COLO668 (cell line): ENCODE measurements at regions not wholly inside any gene's neighbourhood (a gene's known extent, or its start where the extent isn't known, plus 50 kb on each side); places are given as distances from the start of the nearest gene placed in this dataset.
A peak's percentile ranks its signal among the peaks of the same experiment; 100 is the strongest.

ENCODE experiments used
- DNase-seq: peaks from one replicate; lab custom pipeline; 2025; ENCODE audit not compliant: unreplicated experiment; lab: John Stamatoyannopoulos, UW

DNA sequence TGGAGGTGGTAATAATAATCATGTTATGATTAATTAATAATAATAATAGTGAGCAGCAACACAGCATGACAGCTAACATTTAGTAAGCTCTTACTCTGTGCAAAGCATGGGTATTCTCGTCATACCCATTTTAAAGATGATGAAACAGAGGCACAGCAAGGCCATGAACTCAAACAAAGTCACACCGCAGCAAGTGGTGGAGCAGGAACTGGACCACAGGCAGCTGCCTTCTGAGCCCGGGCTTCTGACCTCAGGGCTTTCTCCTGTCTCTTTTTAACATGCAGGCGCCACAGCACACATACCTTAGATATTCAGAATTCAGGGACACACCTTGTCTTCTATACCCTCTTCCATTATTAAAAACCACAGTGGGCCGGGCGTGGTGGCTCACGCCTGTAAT, 50.7 kb upstream of the SPATA12 start:
- DNase-seq = no peak

DNA sequence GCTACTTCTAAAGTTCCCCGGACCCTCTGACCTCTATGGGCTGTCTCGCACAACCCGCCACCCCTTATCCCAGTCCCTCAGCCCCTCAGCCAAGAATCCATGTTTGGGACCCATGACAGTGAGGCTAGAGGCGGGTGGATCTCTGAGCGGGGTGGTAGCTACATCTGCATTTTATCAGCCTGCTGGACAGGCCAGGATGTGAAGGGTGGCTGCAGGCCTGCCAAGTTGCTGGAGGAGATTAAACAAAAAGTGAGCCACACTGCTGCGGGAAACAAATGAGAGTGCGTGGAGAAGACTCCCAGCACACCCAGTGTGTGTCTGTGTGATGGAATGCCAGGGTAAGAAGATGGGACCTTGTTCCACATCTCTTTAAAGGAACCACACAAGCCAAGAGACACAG, 51.1 kb upstream of the SPATA12 start:
- no peak for DNase-seq

DNA sequence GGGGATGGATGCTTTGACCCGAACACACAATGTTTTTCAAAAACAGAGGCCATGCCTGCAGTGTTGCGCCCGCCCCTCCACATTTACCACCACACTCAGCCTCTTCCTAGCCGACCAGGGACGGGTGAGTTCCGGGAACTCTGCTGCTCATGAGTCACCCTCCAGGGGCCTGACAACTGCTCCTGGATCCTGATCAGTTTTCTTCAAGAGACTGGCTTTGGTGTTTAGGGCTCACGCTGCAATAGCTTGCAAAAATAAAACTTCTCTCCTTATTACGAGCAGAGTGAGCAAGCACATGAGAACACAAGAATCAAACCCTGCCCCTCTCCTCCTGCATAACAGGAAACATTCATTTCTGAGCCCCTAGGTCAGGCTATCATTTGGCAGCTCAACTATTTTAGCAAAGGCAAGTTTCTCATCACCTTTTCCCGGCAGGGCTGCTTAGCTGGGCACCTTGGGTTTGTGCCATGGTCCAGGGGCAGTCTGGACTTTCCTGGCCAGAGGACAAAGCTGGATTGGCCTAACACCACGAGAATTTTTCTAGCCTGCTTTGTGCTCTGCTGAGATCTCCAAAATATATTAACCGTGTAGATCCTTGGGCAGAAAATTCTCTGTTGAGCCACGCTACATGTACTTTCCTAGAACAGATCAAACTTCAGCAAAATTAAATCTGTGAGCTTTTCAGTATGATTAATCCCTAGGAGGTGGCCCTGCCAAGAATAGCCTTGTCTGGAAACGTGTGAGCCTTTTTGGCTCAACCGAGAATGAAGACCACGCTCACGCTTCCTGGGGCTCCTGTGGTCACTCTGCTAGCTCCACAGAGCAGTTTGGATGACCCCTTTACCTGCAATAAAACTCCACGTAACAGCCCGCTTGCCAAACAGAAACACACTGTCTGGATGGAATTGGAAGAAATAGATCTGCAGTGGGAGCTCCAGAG, 52.7 kb upstream of the SPATA12 start:
- no peak for DNase-seq

DNA sequence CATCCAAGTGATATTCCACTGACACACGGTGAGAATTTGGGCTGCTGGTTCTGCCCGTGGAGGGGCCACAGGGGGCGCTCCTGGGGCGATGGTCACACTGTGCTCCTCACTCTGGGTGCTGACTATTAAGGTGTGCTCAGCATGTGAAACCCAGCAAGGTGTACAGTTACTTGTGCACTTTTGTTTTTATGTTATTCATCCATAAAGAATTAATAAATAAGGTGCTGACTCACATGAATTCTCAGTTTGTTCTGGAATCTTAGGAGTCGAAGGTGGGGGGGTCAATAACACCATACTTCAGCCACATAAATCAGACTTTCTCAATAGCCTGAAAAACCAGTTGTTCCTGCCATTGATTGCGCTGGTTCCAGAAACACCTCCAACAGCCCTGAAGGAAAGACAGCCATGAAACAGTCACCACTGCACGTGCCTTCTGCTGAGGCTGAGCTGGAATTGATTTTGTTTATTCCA, 53.5 kb upstream of the SPATA12 start:
- DNase-seq = peak; percentile 24

DNA sequence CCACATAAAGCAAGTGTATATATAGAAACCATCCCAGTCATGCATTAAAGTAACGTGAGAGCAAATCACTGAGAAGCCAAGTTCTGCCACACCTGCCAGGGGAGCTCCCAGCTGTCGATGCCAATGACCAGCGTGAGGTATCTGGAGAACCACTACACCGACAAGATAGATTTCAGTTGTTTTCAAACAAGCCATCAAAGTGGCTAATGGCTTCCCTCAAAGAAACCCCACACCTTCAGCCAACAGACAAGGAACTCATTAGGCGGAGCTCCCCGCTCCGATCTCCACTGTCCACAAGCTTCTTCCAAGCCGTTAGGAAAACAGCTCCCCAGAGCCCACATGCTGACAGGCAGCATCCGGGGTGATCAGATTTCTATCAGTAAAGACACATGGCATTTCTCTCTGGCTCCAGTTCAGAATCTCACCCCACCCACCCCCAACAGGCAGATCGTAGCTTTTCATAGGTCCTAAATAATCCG, 54.2 kb upstream of the SPATA12 start:
- DNase-seq = peak; percentile 72

DNA sequence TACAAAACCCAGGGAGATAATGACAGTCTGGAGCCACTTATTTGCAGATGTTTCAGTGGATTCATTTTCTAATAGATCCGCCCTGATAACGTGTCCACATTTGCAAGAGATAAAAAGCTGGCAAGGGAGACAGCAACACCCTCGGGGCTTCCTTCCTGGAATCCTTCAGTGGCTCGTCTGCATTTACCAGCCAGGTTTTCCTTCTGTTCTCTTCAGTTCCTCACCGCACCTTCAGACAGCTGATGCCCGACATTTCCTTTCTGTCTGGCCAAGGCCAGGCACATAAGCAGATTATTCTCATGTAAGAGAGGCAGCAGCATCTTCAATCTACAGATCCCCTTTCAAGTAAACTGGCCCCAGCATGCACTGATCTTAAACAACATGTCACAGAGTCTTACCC, 56.2 kb upstream of the SPATA12 start:
- no peak for DNase-seq

DNA sequence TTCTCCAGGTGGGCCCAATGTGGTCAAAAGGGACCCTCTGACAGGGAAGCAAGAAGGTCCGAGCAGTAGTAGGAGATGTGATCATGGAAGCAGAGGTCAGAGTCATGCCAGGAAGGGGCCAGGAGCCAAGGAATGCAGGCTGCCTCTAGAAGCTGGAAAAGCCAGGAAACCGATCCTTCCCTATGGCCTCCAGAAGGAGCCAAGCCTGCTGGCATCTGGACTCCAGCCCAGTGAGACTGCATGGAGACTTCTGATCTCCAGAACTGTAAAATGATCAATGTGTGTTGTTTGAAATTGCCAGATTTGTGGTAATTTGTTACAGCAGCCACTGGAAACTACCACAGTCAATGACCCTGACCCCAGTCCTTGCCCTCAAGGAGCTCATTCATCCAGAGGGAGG, 56.8 kb upstream of the SPATA12 start:
- no peak for DNase-seq

DNA sequence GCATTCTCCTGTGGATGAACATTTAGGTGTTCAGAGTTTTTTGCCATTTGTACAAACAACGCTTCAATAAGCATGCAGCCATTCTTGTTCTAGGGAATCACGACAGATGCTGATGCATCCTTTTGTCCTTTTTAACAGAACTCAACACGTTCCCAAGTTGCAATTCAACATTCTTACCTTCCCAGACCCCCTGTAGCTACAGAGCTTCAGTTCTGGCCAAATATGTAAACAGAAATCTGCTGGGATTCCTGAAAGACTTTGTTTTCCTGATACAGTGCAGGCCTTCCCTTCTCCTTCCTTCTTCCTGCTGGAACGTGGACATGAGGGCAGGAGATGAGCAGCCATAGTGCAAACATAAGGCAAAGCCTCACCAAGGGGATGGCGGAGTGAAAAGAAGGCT, 59.1 kb upstream of the SPATA12 start:
- no peak for DNase-seq

DNA sequence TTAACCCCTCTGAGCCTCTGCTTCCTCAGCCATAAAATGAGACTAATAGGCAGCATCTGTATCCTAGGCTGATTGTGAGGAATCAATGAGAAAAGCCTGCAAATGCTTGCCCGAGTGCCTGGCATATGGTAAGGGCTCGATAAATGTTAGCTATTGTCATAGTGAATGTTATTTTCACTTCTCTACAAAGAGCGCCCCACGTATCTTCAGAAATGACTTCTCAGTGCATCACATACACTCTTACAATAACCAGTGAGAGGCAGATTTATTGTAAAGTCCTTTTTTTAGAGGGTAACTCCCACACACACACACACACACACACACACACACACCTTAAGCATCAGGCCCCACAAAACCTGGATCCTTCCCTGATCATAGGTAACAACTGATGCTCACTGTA, 60.5 kb upstream of the SPATA12 start:
- DNase-seq = no peak

DNA sequence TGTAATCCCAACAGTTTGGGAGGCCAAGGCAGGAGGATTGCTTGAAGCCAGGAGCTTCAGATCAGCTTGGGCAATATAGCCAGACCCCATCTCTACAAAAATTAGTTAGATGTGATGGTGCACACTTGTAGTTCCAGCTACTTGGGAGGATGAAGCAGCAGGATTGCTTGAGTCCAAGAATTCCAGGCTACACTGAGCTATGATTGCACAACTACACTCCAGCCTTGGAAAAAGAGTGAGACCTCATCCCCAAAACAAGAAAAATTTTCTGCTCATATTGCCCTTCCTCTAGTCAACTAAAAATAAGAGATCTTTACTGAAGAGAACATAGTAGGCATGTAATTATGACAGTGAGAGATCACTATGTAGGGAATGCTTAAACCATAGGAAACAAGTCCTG, 60.9 kb upstream of the SPATA12 start:
- DNase-seq = no peak

DNA sequence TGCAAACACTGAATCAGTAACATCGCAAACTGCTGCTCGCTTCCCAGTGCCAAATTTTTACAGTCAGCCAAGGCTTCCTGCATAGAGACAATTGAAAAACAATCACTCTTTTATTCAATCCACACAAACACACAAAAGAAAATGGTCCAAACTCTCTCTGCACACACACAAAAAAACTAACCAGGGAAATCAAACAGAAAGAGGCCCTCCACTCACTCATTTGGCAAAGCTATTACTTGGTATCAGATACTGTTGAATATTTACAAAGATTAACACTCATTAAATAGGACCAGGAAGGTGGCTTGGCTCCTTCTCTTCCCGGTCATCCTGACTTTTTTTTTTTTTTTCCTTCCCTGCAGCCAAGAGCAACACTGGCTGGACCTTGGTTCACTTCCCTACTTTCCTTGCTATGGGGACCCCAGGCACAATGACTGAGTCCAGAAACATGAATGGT, 62.4 kb upstream of the SPATA12 start:
- DNase-seq = no peak

DNA sequence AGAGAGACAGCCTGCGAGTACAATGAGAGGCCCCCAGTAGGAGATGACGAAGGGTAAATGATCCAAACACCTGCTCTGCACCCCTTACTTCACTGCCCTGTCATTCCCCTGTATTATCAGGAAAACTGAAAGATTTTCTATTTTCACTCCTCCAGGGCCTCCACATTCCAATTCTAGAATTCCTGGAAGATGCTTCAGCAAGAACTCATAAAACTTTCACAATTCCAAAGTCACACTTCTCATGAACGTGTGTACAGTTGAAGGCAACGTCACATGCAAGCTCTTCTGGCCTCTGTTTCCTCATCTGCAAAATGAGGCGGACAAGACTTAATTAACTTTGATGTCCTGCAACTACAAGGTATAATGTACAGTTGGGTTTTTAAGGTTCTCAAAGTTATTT, 62.8 kb upstream of the SPATA12 start:
- no peak for DNase-seq

DNA sequence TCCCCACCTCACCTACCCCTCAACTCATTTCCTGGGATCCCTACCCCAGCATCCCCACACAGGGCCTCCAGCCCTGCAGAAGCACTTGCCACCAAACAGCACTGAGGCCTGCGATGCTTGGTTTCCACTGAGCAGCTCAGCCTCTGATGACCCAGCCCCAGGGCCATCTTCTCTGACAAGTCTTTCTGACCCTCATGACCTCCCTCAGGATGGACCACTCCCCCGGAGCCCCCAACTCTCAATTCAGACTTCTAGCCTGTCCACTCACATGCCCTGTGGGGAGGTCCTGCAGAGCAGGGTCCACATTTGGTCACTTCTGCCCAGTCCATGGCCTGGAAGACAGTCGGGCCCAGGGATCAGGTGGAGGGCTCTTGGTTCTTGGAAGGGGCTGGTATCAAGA, 63.4 kb upstream of the SPATA12 start:
- no peak for DNase-seq

DNA sequence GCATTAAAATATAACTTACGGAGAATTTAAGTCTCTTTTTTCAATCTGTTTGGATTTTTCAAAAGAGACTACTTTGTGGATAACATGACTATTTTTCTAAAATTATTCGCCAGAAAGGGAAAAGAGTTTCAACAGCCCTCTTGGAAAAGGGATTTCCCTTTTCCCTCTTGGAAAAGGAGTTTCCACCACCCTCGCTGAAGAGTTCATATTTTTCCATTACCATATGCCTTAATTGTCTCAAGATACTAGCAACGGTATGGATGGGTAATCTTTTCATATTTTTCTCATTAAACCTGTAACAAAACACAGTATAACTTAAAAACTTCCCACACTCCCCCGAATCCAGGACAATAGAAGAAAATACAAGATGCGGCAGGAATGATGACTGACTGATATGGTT, 66.1 kb upstream of the SPATA12 start:
- DNase-seq = no peak

DNA sequence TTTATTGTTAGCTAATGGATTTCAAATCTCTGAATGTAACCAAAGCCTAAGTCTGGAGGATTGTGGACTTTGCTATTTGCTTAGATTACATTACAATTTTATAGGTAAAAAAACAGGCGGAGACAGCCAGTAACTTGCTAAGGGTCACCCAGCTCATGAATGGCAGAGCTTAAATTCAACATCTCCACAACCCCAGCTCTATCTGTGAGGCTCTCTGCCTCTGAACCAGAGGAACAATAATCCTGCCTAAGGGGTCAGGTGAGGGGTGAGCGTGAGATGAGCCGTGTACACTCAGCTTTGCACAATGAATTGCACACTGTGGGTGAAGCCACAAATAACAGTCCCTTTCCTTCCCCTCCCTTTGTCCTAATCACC, 69.8 kb upstream of the SPATA12 start:
- no peak for DNase-seq

DNA sequence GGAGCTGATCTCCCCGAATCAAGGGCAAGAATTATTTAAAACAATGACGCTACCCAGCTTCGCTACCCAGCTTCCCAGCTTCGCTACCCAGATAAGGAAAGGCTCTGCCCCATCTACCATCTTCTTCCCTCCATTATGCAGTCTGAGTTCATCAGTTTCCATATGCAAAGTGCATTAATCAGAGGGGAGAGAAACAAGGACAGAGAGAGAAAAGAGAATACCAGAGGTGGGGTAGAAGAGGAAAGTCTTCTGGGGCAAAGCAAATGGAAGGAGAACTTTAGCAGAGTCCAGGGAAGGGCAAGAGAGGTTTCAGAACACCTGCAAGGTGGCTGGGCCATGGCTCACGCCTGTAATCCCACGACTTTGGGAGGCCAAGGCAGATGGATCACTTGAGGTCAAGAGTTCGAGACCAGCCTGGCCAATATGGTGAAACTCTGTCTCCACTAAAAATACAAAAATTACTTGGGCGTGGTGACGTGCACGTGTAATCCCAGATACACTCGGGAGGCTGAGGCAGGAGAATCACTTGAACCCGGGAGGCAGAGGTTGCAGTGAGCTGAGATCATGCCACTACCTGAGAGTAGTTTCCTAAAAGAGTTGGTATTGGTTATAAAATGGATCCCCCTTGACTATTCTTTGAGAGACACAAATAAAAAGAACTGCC, 70.4 kb upstream of the SPATA12 start:
- no peak for DNase-seq

DNA sequence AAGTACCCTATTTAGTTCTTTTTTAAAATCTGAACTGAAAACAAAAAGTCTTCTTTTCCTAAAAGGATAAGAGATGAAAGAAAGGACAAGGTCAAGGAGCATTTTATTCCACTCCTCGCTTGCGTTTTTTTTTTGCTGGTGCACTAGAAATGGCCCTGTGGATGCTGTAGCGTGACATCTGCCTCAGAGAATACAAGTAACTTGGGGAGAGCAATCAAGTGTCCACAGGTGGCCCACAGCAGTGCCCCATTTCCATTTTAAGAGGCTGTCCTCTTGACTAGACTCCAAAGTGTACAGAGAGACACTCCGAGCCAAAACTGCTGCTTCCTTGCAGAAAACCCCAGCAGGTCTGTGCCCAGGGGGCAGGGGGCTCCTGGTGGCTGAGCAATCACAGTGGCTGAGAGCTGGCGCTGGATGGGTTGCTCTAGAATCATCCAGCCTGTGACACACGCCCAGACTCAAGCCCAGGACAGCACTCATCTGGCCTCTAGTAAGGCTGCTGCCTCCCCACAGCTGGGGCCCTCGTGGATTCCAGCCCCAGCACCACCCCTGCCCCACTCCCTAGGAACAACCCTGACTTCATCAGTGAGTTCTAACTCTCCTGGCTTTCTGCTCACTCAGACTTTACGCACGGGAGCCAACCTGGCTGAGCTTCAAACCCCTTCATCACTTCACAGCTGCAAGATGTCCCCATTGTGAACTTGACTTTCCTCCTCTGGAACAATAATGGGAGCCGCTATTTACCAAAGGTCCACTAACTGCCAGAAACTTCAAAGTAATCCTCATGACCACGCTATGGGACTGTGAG, 71.1 kb upstream of the SPATA12 start:
- DNase-seq = no peak

DNA sequence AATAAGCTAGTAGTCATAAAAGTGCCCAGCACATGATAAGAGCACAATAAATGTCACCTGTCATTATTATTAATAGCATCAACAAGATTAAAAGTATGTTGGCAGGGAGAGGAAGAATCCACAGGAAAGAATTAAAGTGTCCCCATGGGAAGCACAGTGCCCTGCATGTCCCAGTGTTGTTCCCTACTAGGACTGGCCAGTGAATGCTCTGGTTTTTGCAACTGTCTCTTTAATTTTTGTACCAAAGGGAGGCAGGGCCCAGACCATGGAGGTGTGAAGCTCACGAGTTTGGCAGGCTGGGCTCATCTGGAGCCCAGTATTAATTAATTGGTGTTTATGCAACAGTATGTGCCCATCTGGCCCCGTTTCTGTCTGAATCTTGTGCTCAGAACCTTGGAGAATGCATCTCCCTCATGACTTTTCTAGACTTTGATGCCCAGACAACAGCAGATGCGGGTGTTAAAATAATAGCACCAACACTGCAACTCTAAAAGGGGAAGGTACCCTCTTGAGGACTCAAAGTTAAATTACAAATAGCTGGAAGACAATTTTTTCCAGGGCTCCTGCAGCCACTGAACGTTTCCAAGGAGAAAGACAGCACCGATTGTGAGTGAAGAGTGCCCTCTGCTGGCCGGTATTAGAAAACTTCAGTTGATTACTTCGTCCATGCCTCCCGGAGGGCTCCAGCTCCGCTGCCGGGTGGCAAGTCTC, 71.9 kb upstream of the SPATA12 start:
- DNase-seq = peak; percentile 70

DNA sequence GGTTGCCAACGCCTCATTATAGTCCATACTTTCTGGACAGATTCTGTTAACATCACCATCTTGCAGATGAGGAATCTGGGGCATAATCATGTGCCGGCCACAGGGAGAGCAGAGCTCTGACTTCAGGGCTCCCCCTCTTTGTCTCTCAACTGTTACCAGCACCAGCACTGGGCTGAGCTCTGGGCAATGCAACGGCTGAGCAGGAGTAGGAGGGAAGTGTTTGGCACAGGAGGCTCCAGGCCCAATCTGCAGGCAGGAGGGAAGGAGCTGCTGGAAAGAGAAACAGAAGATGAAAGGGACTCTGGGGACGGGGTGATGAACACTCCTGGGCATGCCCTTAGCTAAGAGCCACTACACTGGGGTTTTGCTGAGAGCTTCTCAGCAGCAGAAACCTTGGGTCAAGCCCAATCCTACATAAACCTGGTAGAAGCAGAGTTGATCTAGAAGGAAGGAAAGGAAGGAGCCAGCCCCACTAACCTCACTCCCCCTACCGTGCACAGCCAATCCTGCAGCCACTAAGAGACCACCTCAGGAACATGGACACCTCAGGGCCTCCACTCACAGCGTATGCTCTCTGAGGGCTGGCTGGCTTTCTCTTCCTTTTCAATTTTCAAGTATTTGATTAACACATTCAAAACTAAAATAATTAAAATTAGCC, 73.1 kb upstream of the SPATA12 start:
- DNase-seq = no peak

DNA sequence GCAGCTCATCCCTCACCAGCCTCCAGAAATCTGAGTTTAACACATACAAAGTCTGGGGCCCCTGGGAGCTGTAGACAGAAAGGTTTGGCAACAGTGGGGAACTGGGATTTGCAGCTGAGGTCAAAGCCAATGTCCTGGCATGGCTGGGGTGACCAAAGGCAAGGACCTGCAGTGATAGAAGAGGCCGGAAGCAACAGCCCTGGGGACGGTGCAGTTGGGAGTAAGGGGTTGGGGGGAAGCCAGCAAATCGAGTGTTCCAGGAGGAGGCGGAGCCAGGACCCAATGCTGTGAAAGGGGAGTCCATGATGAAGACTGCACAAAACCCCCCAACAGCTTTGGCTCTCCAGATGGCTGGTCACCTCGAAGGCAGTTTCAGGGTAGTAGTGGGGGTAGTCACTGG, 74.1 kb upstream of the SPATA12 start:
- no peak for DNase-seq
